Fibroblast of pulmonary artery (primary cell): ENCODE measurements at regions not wholly inside any gene's neighbourhood (a gene's known extent, or its start where the extent isn't known, plus 50 kb on each side); places are given as distances from the start of the nearest gene placed in this dataset.
"Not testable (repeated sequence)": the region's sequence is repeated elsewhere in the genome, so short reads cannot be mapped to it uniquely, and the experiment has no call there.

ENCODE experiments used
- DNase-seq: peaks from one replicate; pipeline ENCODE4 v3.0.0-alpha.2; 2010; ENCODE audit warnings: low read depth
- H3K4me3 ChIP-seq: replicated peaks from 2 replicates; pipeline ENCODE4 v1.5.1; 2011; ENCODE audit warnings: low read depth, mild to moderate bottlenecking, control low read depth, low read length, moderate library complexity
- CTCF ChIP-seq: IDR thresholded peaks from 2 replicates; pipeline ENCODE4 v1.5.1; 2011; ENCODE audit warnings: mild to moderate bottlenecking, control low read depth, low read length, inconsistent platforms; ENCODE audit errors: missing control alignments

DNA sequence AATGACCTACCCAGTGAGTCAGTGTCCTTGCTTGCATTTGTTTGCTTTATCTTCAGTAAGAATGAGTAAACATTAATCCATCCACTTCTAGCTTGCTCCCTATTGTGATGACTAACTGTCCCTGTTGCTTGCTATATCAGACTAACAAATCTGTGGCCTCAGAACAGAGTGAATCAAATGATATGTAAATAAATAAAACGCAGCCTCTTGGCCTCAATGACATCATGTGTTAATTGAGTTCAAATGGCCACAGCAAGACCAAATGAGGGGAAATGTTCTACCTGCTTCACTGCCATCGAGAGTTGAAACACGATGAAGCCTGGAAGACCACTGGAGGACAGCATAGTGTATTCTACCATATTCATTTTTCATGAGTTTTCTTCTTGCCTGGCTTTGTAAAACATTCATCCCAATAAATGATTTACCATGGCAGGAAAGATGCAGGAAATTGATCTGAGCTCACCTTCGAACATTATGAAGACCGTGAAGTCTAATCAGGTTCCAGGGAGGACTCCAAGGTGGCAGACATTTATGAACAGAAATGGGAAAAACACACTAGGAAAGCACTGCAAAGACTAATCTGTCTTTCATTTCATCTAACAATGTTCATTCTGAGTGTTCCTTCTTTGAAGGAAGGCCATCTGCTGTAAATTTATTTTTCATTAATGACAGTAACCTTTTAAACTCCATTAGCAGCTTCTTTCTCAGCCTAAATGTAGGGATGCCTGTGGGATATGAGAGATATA, 1144.5 kb downstream of the TUSC7 start:
- no peak overlapping the region for H3K4me3 ChIP-seq
- peak; percentile 25 for DNase-seq
- TF ChIP-seq CTCF, result no peak

GRCh38 chr3:117856354-117856753, 1146.8 kb downstream of the TUSC7 start:
- no peak for TF ChIP-seq CTCF
- no peak overlapping the region for H3K4me3 ChIP-seq
- no peak for DNase-seq

- TF ChIP-seq CTCF, result no peak
- no peak for DNase-seq
- no peak overlapping the region for H3K4me3 ChIP-seq
Observed at GRCh38 chr3:117863146-117863545, 1153.6 kb downstream of the TUSC7 start.

GRCh38 chr3:117865338-117865737, 1155.8 kb downstream of the TUSC7 start:
- DNase-seq, result no peak
- no peak overlapping the region for H3K4me3 ChIP-seq
- TF ChIP-seq CTCF, result no peak

DNA sequence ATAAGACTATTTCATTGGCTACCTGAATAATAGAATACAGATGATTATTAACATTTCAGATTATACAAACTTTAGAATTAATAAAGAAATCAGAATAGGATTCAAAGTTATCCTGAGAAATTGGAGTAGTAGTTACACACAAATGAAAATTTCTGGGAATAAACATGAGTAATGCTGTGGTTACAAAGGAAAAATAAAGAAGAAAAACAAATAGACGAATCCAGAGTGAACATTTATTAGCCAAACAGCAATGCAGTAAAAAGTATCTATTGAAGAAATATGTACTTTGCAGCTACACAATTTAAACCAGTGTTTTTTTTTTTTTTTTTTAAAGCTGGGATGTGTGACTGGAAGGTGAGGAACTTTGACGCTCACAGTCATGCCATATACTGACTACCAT, 1159.2 kb downstream of the TUSC7 start:
- H3K4me3 ChIP-seq, result no peak overlapping the region
- DNase-seq, result no peak
- no peak for TF ChIP-seq CTCF

DNA sequence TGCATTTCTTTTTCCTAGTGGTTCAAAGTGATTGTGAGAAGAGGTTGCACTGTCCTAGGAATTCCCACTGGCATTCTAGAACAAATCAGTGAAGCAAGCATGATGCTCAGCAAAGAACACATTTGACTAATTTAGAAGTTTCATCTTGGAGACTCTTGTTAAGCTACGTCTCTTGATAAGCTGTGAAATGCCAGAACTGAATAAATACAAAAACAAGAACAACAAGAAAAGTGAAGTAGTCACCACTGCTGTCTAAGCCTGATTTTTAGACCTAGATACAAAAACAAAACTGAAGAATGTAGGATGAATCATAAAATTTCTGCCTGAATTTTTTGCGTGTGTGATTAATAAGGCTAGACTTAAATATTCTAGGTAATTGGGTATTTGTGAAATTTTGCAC, 1162.4 kb downstream of the TUSC7 start:
- no peak for DNase-seq
- no peak for TF ChIP-seq CTCF

GRCh38 chr3:117872594-117873248, 1161.9 kb downstream of the IGSF11 start:
- not testable (repeated sequence) for DNase-seq, H3K4me3 ChIP-seq

More for the DNA sequence above, 1162.4 kb downstream of the TUSC7 start:
- H3K4me3 ChIP-seq, result no peak overlapping the region
